Progenitor cell of endocrine pancreas (in vitro differentiated cells): ENCODE measurements at regions not wholly inside any gene's neighbourhood (a gene's known extent, or its start where the extent isn't known, plus 50 kb on each side); places are given as distances from the start of the nearest gene placed in this dataset.

Source experiments
- DNase-seq: peaks from one replicate; pipeline ENCODE4 v3.0.0; 2021; ENCODE audit warnings: low spot score; ENCODE audit not compliant: unreplicated experiment
- H3K27ac Mint-ChIP-seq: 2 replicates; pipeline ENCODE4 v1.8.0; 2021; ENCODE audit warnings: mild to moderate bottlenecking, moderate library complexity, mixed read lengths
- H3K27me3 Mint-ChIP-seq: 2 replicates; pipeline ENCODE4 v1.8.0; 2021; ENCODE audit warnings: mixed read lengths
- H3K36me3 Mint-ChIP-seq: 2 replicates; pipeline ENCODE4 v1.8.0; 2022; ENCODE audit warnings: mixed read lengths; ENCODE audit not compliant: insufficient read depth
- H3K4me1 Mint-ChIP-seq: 2 replicates; pipeline ENCODE4 v1.8.0; 2021; ENCODE audit warnings: low read depth, mixed read lengths
- H3K4me3 Mint-ChIP-seq: 2 replicates; pipeline ENCODE4 v1.8.0; 2021; ENCODE audit warnings: low read depth, mild to moderate bottlenecking, moderate library complexity, mixed read lengths
- H3K9me3 Mint-ChIP-seq: 2 replicates; pipeline ENCODE4 v1.8.0; 2021; ENCODE audit warnings: low read depth, mixed read lengths
- CTCF ChIP-seq: fragments of 200-600 bp; sonication (generic); IDR thresholded peaks from one replicate; pipeline ENCODE4 v1.5.0; 2021; ENCODE audit warnings: antibody characterized with exemption, mild to moderate bottlenecking; ENCODE audit not compliant: unreplicated experiment

GRCh38 chr5:68798877-68799843, 294.7 kb upstream of the SLC30A5 start:
- H3K9me3 Mint-ChIP-seq: no peaks in the 10 kb centered on the region
- no peak for TF ChIP-seq CTCF

GRCh38 chr5:68802430-68802829, 291.4 kb upstream of the SLC30A5 start:
- no peaks in the 10 kb centered on the region for H3K27me3 Mint-ChIP-seq
- no peaks in the 10 kb centered on the region for H3K4me1 Mint-ChIP-seq
- no peak overlapping the region for H3K27ac Mint-ChIP-seq
- no peak for TF ChIP-seq CTCF
- H3K9me3 Mint-ChIP-seq: peaks cover 4% of the 10 kb centered on the region
- DNase-seq: no peak
- no peaks in the 10 kb centered on the region for H3K36me3 Mint-ChIP-seq
- H3K4me3 Mint-ChIP-seq: no peak overlapping the region

More at GRCh38 chr5:68798877-68799843, 294.7 kb upstream of the SLC30A5 start:
- no peak overlapping the region for H3K27ac Mint-ChIP-seq
- no peak for DNase-seq
- no peaks in the 10 kb centered on the region for H3K36me3 Mint-ChIP-seq
- H3K27me3 Mint-ChIP-seq: peaks cover 12% of the 10 kb centered on the region
- H3K4me1 Mint-ChIP-seq: no peaks in the 10 kb centered on the region
- no peak overlapping the region for H3K4me3 Mint-ChIP-seq

- no peak overlapping the region for H3K27ac Mint-ChIP-seq
- H3K4me3 Mint-ChIP-seq: no peak overlapping the region
- no peaks in the 10 kb centered on the region for H3K4me1 Mint-ChIP-seq
- peaks cover 4% of the 10 kb centered on the region for H3K9me3 Mint-ChIP-seq
- no peaks in the 10 kb centered on the region for H3K27me3 Mint-ChIP-seq
- H3K36me3 Mint-ChIP-seq: no peaks in the 10 kb centered on the region
- no peak for TF ChIP-seq CTCF
- DNase-seq: no peak
Observed at GRCh38 chr5:68803881-68804319, 289.9 kb upstream of the SLC30A5 start.

GRCh38 chr5:68804343-68804742, 289.5 kb upstream of the SLC30A5 start:
- no peak overlapping the region for H3K4me3 Mint-ChIP-seq
- TF ChIP-seq CTCF: no peak
- H3K27ac Mint-ChIP-seq: no peak overlapping the region
- no peaks in the 10 kb centered on the region for H3K4me1 Mint-ChIP-seq
- H3K27me3 Mint-ChIP-seq: no peaks in the 10 kb centered on the region
- no peaks in the 10 kb centered on the region for H3K36me3 Mint-ChIP-seq
- H3K9me3 Mint-ChIP-seq: peaks cover 4% of the 10 kb centered on the region
- no peak for DNase-seq

GRCh38 chr5:68805444-68805843, 288.4 kb upstream of the SLC30A5 start:
- H3K4me3 Mint-ChIP-seq: no peak overlapping the region
- H3K27ac Mint-ChIP-seq: no peak overlapping the region
- H3K27me3 Mint-ChIP-seq: no peaks in the 10 kb centered on the region
- TF ChIP-seq CTCF: no peak
- no peak for DNase-seq
- H3K36me3 Mint-ChIP-seq: no peaks in the 10 kb centered on the region
- H3K9me3 Mint-ChIP-seq: peaks cover 7% of the 10 kb centered on the region
- H3K4me1 Mint-ChIP-seq: no peaks in the 10 kb centered on the region
